Nephron (organoid): ENCODE measurements at regions not wholly inside any gene's neighbourhood (a gene's known extent, or its start where the extent isn't known, plus 50 kb on each side); places are given as distances from the start of the nearest gene placed in this dataset.

ENCODE experiments used
- H3K27ac Mint-ChIP-seq, 3 experiments: 2 replicates each; pipeline ENCODE4 v1.8.0; 2020; ENCODE audit warnings: mixed read lengths in 3 of 3, mild to moderate bottlenecking in 2 of 3, moderate library complexity in 1 of 3
- H3K27me3 Mint-ChIP-seq: 2 replicates; pipeline ENCODE4 v1.8.0; 2021; ENCODE audit warnings: low read depth, mild to moderate bottlenecking, moderate library complexity, mixed read lengths
- H3K36me3 Mint-ChIP-seq: 2 replicates; pipeline ENCODE4 v1.8.0; 2020; ENCODE audit warnings: low read depth, mixed read lengths
- H3K4me1 Mint-ChIP-seq: 2 replicates; pipeline ENCODE4 v1.8.0; 2020; ENCODE audit warnings: mixed read lengths
- H3K4me3 Mint-ChIP-seq, 3 experiments: 2 replicates each; pipeline ENCODE4 v1.8.0; 2020; ENCODE audit warnings: mild to moderate bottlenecking in 3 of 3, mixed read lengths in 3 of 3, moderate library complexity in 2 of 3
- H3K9me3 Mint-ChIP-seq: 2 replicates; pipeline ENCODE4 v1.8.0; 2020; ENCODE audit warnings: mixed read lengths
- CTCF ChIP-seq, 3 experiments: fragments of 200-600 bp; sonication (generic); IDR thresholded peaks; one replicate each; pipeline ENCODE4 v1.5.0; 2021; ENCODE audit warnings: antibody characterized with exemption in 3 of 3; ENCODE audit not compliant: unreplicated experiment in 3 of 3

- no peak for TF ChIP-seq CTCF (IDR thresholded peaks at IDR 0.05; ENCODE audit: unreplicated experiment in 3 of 3)
- Mint-ChIP-seq H3K27ac (no peak overlapping the region), H3K4me3 (no peak overlapping the region), H3K36me3 (no peaks in the 10 kb centered on the region), H3K27me3 (peaks cover 12% of the 10 kb centered on the region), H3K9me3 (no peaks in the 10 kb centered on the region), H3K4me1 (no peaks in the 10 kb centered on the region)
Observed at GRCh38 chr18:47461977-47462376, 210.5 kb upstream of the SKOR2 start.

GRCh38 chr18:47461406-47461948 lies 210.0 kb upstream of the SKOR2 start:
- Mint-ChIP-seq H3K27ac (no peak overlapping the region), H3K27me3 (peaks cover 12% of the 10 kb centered on the region), H3K4me3 (no peak overlapping the region), H3K36me3 (no peaks in the 10 kb centered on the region), H3K4me1 (no peaks in the 10 kb centered on the region), H3K9me3 (no peaks in the 10 kb centered on the region)
- TF ChIP-seq CTCF (IDR thresholded peaks at IDR 0.05; ENCODE audit: unreplicated experiment in 3 of 3), result no peak

GRCh38 chr18:47458483-47458882 lies 207.0 kb upstream of the SKOR2 start:
- no peak overlapping the region for H3K4me3 Mint-ChIP-seq

GRCh38 chr18:47457614-47458013 lies 206.2 kb upstream of the SKOR2 start:
- H3K9me3 Mint-ChIP-seq, result no peaks in the 10 kb centered on the region
- peaks cover 19% of the 10 kb centered on the region for H3K27me3 Mint-ChIP-seq
- no peaks in the 10 kb centered on the region for H3K36me3 Mint-ChIP-seq
- TF ChIP-seq CTCF (IDR thresholded peaks at IDR 0.05; ENCODE audit: unreplicated experiment in 3 of 3), result no peak
- no peak overlapping the region for H3K27ac Mint-ChIP-seq
- H3K4me3 Mint-ChIP-seq, result no peak overlapping the region
- no peaks in the 10 kb centered on the region for H3K4me1 Mint-ChIP-seq

More at GRCh38 chr18:47458483-47458882, 207.0 kb upstream of the SKOR2 start:
- peaks cover 14% of the 10 kb centered on the region for H3K27me3 Mint-ChIP-seq
- no peaks in the 10 kb centered on the region for H3K36me3 Mint-ChIP-seq
- no peak for TF ChIP-seq CTCF (IDR thresholded peaks at IDR 0.05; ENCODE audit: unreplicated experiment in 3 of 3)
- no peak overlapping the region for H3K27ac Mint-ChIP-seq
- no peaks in the 10 kb centered on the region for H3K4me1 Mint-ChIP-seq
- no peaks in the 10 kb centered on the region for H3K9me3 Mint-ChIP-seq

GRCh38 chr18:47453038-47453437 lies 201.6 kb upstream of the SKOR2 start:
- no peaks in the 10 kb centered on the region for H3K4me1 Mint-ChIP-seq
- no peaks in the 10 kb centered on the region for H3K9me3 Mint-ChIP-seq
- no peak overlapping the region for H3K4me3 Mint-ChIP-seq
- no peaks in the 10 kb centered on the region for H3K36me3 Mint-ChIP-seq
- H3K27ac Mint-ChIP-seq, result no peak overlapping the region
- no peak for TF ChIP-seq CTCF (IDR thresholded peaks at IDR 0.05; ENCODE audit: unreplicated experiment in 3 of 3)
- H3K27me3 Mint-ChIP-seq, result peaks cover 25% of the 10 kb centered on the region

GRCh38 chr18:47448956-47449355 lies 197.5 kb upstream of the SKOR2 start:
- H3K9me3 Mint-ChIP-seq, result peaks cover 8% of the 10 kb centered on the region
- H3K27ac Mint-ChIP-seq, result no peak overlapping the region
- H3K4me1 Mint-ChIP-seq, result no peaks in the 10 kb centered on the region
- H3K4me3 Mint-ChIP-seq, result no peak overlapping the region
- H3K36me3 Mint-ChIP-seq, result no peaks in the 10 kb centered on the region
- peaks cover 32% of the 10 kb centered on the region for H3K27me3 Mint-ChIP-seq
- TF ChIP-seq CTCF (IDR thresholded peaks at IDR 0.05; ENCODE audit: unreplicated experiment in 3 of 3), result no peak
